SK-N-SH (cell line): ENCODE measurements at regions not wholly inside any gene's neighbourhood (a gene's known extent, or its start where the extent isn't known, plus 50 kb on each side); places are given as distances from the start of the nearest gene placed in this dataset.

ENCODE experiments used
- CTCF ChIA-PET: fragments of 300-600, 350-600 bp; formaldehyde crosslinking; extraction: SDS; loops from one replicate; lab custom pipeline; 2021; lab: Yijun Ruan, JAX
- POLR2A ChIA-PET: fragments of 350-600 bp; sonication (Branson Sonifier 250); formaldehyde crosslinking; extraction: SDS; loops from one replicate; lab custom pipeline; 2020; ENCODE audit warnings: antibody characterized with exemption, inconsistent platforms; lab: Yijun Ruan, JAX
- DNase-seq: peaks from one replicate; pipeline ENCODE4 v3.0.0; 2012
- H2AFZ ChIP-seq: fragments of 200-600 bp; sonication (generic); 2 replicates; pipeline ENCODE4 v1.8.1; 2016; ENCODE audit warnings: antibody characterized with exemption, mild to moderate bottlenecking, low read depth
- H3F3A ChIP-seq: fragments of 200-600 bp; sonication (generic); replicated peaks from 2 replicates; pipeline ENCODE3; 2016; ENCODE audit warnings: antibody characterized with exemption, mild to moderate bottlenecking; ENCODE audit not compliant: insufficient read depth
- H3K27ac ChIP-seq, 2 experiments: fragments of 200-500 bp in 1 of 2; fragments of 200-600 bp in 1 of 2; sonication (Bioruptor generic) in 1 of 2; sonication (generic), shearing (Covaris generic) in 1 of 2; 2 replicates each; pipeline versions ENCODE4 v1.5.1 to v1.6.1; 2014 to 2016; ENCODE audit warnings: low read depth in 2 of 2, inconsistent platforms in 1 of 2, low read length in 1 of 2, mild to moderate bottlenecking in 1 of 2, mixed read lengths in 1 of 2
- H3K27me3 ChIP-seq: fragments of 200-600 bp; sonication (generic), shearing (Covaris generic); 2 replicates; pipeline ENCODE4 v1.6.1; 2016; ENCODE audit warnings: mixed run types; ENCODE audit not compliant: insufficient read depth
- H3K36me3 ChIP-seq, 2 experiments: fragments of 200-500 bp in 1 of 2; fragments of 200-600 bp in 1 of 2; sonication (Bioruptor generic) in 1 of 2; sonication (generic) in 1 of 2; replicated peaks in 1 of 2; 2 replicates each; pipeline versions ENCODE3 to v1.5.1; 2014 to 2016; ENCODE audit warnings: low read length in 1 of 2, mild to moderate bottlenecking in 1 of 2; ENCODE audit not compliant: insufficient read depth in 2 of 2, control insufficient read depth in 1 of 2
- H3K4me1 ChIP-seq, 2 experiments: fragments of 200-500 bp in 1 of 2; fragments of 200-600 bp in 1 of 2; sonication (Bioruptor generic) in 1 of 2; sonication (generic), shearing (Covaris generic) in 1 of 2; 2 replicates each; pipeline versions ENCODE4 v1.5.1 to v1.6.1; 2014 to 2016; ENCODE audit warnings: low read depth in 1 of 2, low read length in 1 of 2, mixed run types in 1 of 2; ENCODE audit not compliant: insufficient read depth in 2 of 2, control insufficient read depth in 1 of 2
- H3K4me2 ChIP-seq: fragments of 200-600 bp; sonication (generic), shearing (Covaris generic); 2 replicates; pipeline ENCODE4 v1.6.1; 2017; ENCODE audit warnings: mixed run types
- H3K4me3 ChIP-seq, 2 experiments: fragments of 200-500 bp in 1 of 2; fragments of 200-600 bp in 1 of 2; sonication (Bioruptor generic) in 1 of 2; sonication (generic), shearing (Covaris generic) in 1 of 2; 2 replicates each; pipeline versions ENCODE4 v1.5.1 to v1.8.1; 2014 to 2016; ENCODE audit warnings: low read depth in 2 of 2, inconsistent platforms in 1 of 2, low read length in 1 of 2, mild to moderate bottlenecking in 1 of 2, mixed read lengths in 1 of 2, moderate library complexity in 1 of 2
- H3K79me2 ChIP-seq: fragments of 200-600 bp; sonication (generic); 2 replicates; pipeline ENCODE4 v1.8.1; 2017; ENCODE audit warnings: mild to moderate bottlenecking; ENCODE audit not compliant: insufficient read depth
- H3K9ac ChIP-seq: fragments of 200-600 bp; sonication (generic); 2 replicates; pipeline ENCODE4 v1.6.1; 2017; ENCODE audit warnings: mixed run types
- H3K9me2 ChIP-seq: fragments of 200-600 bp; sonication (generic); 2 replicates; pipeline ENCODE4 v1.6.1; 2017; ENCODE audit warnings: mixed run types
- H3K9me3 ChIP-seq: fragments of 200-600 bp; sonication (generic); 2 replicates; pipeline ENCODE4 v1.6.1; 2017; ENCODE audit warnings: mixed run types, mild to moderate bottlenecking, moderate library complexity
- H4K20me1 ChIP-seq: fragments of 200-600 bp; sonication (generic); 2 replicates; pipeline ENCODE4 v1.6.1; 2017; ENCODE audit warnings: mild to moderate bottlenecking, mixed run types; ENCODE audit not compliant: insufficient read depth
- CHD2 ChIP-seq: fragments of 150-350 bp; IDR thresholded peaks from 2 replicates; pipeline ENCODE4 v1.6.1; 2018; ENCODE audit warnings: low read length; ENCODE audit not compliant: partially characterized antibody
- ELF1 ChIP-seq: IDR thresholded peaks from 2 replicates; pipeline ENCODE4 v1.4.0; 2012
- FOXJ3 ChIP-seq: sonication (generic); formaldehyde crosslinking; IDR thresholded peaks from 2 replicates; pipeline ENCODE4 v1.5.1; 2020; ENCODE audit warnings: mild to moderate bottlenecking, missing genetic modification reagents
- FOXM1 ChIP-seq: IDR thresholded peaks from 2 replicates; pipeline ENCODE4 v1.4.0; 2012; ENCODE audit warnings: low read depth, mild to moderate bottlenecking
- GABPA ChIP-seq: IDR thresholded peaks from 2 replicates; pipeline ENCODE4 v1.4.0; 2012; ENCODE audit warnings: low read depth, mild to moderate bottlenecking
- GATA2 ChIP-seq: sonication (generic); formaldehyde crosslinking; IDR thresholded peaks from 2 replicates; pipeline ENCODE4 v1.5.0; 2020; ENCODE audit warnings: mild to moderate bottlenecking, missing genetic modification reagents
- MXI1 ChIP-seq: IDR thresholded peaks from 2 replicates; pipeline ENCODE4 v1.6.1; 2012; ENCODE audit warnings: mild to moderate bottlenecking, low read depth, low read length, improper control_type of control experiment
- NRF1 ChIP-seq: IDR thresholded peaks from 2 replicates; pipeline ENCODE4 v1.6.1; 2012; ENCODE audit warnings: low read depth, mild to moderate bottlenecking, low read length
- POLR2AphosphoS5 ChIP-seq: IDR thresholded peaks from 2 replicates; pipeline ENCODE4 v1.6.1; 2012; ENCODE audit warnings: low read depth, low read length
- SIN3A ChIP-seq: IDR thresholded peaks from 2 replicates; pipeline ENCODE4 v1.6.1; 2012; ENCODE audit warnings: low read depth, mild to moderate bottlenecking, low read length, moderate library complexity, borderline replicate concordance
- TAF1 ChIP-seq: IDR thresholded peaks from 2 replicates; pipeline ENCODE4 v1.6.1; 2012; ENCODE audit warnings: low read depth, mild to moderate bottlenecking, low read length, moderate library complexity, borderline replicate concordance
- TEAD4 ChIP-seq: IDR thresholded peaks from 2 replicates; pipeline ENCODE4 v1.4.0; 2012; ENCODE audit warnings: mild to moderate bottlenecking, borderline replicate concordance; ENCODE audit not compliant: insufficient read depth
- WGBS: methylation state at CpG from one replicate; pipeline ENCODE4 v1.1.6; 2017; ENCODE audit warnings: low lambda C conversion rate; 5-methylcytosine and 5-hydroxymethylcytosine counted together
- TF ChIP-seq, protein P1 (sequence below): fragments of 150-350 bp; IDR thresholded peaks from 2 replicates; pipeline ENCODE4 v1.6.1; 2016; ENCODE audit warnings: mild to moderate bottlenecking, low read depth, low read length
- TF ChIP-seq, protein P2 (sequence below): fragments of 200-600 bp; sonication (generic); IDR thresholded peaks from 2 replicates; pipeline ENCODE4 v1.6.1; 2017; ENCODE audit warnings: antibody characterized with exemption, mild to moderate bottlenecking, moderate library complexity

DNA sequence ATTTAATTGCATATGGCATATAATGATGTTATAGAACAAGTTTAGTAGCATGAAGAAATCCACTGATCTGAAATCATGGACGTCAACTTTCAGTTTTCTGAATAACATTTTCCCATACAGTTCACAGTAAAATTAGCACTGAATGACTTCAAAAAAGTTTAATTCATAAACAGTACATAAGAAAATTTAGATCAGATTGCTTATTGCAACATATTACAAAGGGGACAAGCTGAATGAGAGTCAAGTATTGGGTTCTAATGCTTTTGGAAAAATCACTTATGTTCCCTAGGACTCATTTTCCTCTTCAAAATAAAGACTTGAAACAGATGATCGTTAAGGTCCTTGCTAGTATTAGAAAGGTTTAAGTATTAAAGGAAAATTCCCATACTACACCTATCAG, 898.3 kb upstream of the INTU start:
- H3K4me1 ChIP-seq = no peaks in the 10 kb centered on the region
- no peaks in the 10 kb centered on the region for H3F3A ChIP-seq
- WGBS = 74% methylated on average over 2 of the region's 2 CpGs
- ChIA-PET POLR2A (no interaction called here), CTCF (no interaction called here)
- no peak overlapping the region for H3K4me2 ChIP-seq
- DNase-seq = no peak
- H4K20me1 ChIP-seq = no peaks in the 10 kb centered on the region
- H3K27me3 ChIP-seq = no peaks in the 10 kb centered on the region
- TF ChIP-seq MXI1 (no peak), GABPA (no peak), SIN3A (no peak), CHD2 (no peak), FOXM1 (no peak), POLR2AphosphoS5 (no peak)
- TF ChIP-seq, protein P1, sequence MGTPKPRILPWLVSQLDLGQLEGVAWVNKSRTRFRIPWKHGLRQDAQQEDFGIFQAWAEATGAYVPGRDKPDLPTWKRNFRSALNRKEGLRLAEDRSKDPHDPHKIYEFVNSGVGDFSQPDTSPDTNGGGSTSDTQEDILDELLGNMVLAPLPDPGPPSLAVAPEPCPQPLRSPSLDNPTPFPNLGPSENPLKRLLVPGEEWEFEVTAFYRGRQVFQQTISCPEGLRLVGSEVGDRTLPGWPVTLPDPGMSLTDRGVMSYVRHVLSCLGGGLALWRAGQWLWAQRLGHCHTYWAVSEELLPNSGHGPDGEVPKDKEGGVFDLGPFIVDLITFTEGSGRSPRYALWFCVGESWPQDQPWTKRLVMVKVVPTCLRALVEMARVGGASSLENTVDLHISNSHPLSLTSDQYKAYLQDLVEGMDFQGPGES = no peak
- TF ChIP-seq, protein P2, sequence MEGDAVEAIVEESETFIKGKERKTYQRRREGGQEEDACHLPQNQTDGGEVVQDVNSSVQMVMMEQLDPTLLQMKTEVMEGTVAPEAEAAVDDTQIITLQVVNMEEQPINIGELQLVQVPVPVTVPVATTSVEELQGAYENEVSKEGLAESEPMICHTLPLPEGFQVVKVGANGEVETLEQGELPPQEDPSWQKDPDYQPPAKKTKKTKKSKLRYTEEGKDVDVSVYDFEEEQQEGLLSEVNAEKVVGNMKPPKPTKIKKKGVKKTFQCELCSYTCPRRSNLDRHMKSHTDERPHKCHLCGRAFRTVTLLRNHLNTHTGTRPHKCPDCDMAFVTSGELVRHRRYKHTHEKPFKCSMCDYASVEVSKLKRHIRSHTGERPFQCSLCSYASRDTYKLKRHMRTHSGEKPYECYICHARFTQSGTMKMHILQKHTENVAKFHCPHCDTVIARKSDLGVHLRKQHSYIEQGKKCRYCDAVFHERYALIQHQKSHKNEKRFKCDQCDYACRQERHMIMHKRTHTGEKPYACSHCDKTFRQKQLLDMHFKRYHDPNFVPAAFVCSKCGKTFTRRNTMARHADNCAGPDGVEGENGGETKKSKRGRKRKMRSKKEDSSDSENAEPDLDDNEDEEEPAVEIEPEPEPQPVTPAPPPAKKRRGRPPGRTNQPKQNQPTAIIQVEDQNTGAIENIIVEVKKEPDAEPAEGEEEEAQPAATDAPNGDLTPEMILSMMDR = no peak
- no peaks in the 10 kb centered on the region for H3K36me3 ChIP-seq
- H2AFZ ChIP-seq = no peak overlapping the region
- no peak overlapping the region for H3K4me3 ChIP-seq
- H3K9me2 ChIP-seq = no peaks in the 10 kb centered on the region
- no peaks in the 10 kb centered on the region for H3K79me2 ChIP-seq
- H3K27ac ChIP-seq = no peak overlapping the region
- H3K9me3 ChIP-seq = no peaks in the 10 kb centered on the region
- no peak overlapping the region for H3K9ac ChIP-seq

DNA sequence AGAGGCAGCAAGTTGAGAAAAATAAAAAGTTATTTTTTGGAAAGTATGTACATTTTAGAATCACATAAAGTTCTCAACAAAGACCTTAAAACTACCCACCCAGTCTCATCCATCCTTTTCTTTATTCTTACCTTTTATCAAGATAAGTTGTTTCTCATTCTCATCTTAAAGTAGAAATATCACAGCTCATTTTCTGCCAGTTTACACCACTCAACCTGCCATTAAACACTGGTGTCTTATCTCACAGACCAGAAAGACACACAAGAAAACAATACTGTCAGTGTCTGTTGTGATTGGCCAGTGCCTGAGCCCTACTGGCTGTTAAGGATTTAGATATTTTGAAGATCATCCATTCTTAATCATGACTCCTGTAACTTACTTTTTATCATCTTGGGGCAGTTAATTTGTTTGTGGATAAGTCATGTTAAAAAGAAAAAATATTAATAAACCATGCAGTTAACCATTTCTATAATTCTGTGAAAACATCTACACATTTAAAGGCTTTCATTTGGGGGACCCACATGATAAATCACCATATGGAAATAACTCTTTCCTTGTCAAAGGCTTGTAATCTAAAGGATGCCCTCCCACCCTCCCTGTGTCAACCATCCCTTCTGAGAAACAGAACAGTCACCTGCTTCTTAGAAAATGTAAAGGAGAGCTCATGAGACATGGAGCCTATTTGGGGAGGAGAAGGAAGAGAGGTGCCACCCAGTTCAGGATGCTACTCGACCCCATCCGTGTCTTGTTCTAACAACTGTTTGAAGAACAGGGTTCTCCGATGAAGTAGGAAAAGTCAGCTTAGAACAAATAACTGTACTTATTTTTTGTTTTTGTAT, 897.2 kb upstream of the INTU start:
- Histone ChIP-seq H3K4me2 (no peak overlapping the region), H3K9ac (no peak overlapping the region), H3K79me2 (no peaks in the 10 kb centered on the region), H3F3A (no peaks in the 10 kb centered on the region), H3K4me3 (no peak overlapping the region), H2AFZ (no peak overlapping the region), H3K9me3 (no peaks in the 10 kb centered on the region)
- no peak for DNase-seq
- POLR2A ChIA-PET = no interaction called here
- CTCF ChIA-PET = no interaction called here
- no peak for TF ChIP-seq NRF1
- TF ChIP-seq GATA2 (CRISPR knock-in tag) = no peak
- no peak for TF ChIP-seq TAF1
- TF ChIP-seq SIN3A = no peak
- no peak for TF ChIP-seq FOXJ3 (CRISPR knock-in tag)
- TF ChIP-seq TEAD4 = no peak
- no peak for TF ChIP-seq ELF1
- TF ChIP-seq, all 33 proteins: peak for 0
- no peaks in the 10 kb centered on the region for H4K20me1 ChIP-seq
- H3K36me3 ChIP-seq = no peaks in the 10 kb centered on the region
- H3K9me2 ChIP-seq = no peaks in the 10 kb centered on the region
- no peaks in the 10 kb centered on the region for H3K4me1 ChIP-seq
- no peaks in the 10 kb centered on the region for H3K27me3 ChIP-seq
- no peak overlapping the region for H3K27ac ChIP-seq
- WGBS = 62% methylated on average over 3 of the region's 3 CpGs
